ENCODE measurements at regions not wholly inside any gene's neighbourhood (a gene's known extent, or its start where the extent isn't known, plus 50 kb on each side); places are given as distances from the start of the nearest gene placed in this dataset.

GRCh38 chr17:34131386-34131785 lies 123.7 kb upstream of the CCL2 start:
- DNase-seq = no peak
- no peak overlapping the region for H3K27ac ChIP-seq (ENCODE audit: low read depth in 1 of 2, low read length in 1 of 2)
- no peak overlapping the region for H3K4me3 ChIP-seq
- no peak overlapping the region for H3K9ac ChIP-seq (ENCODE audit: insufficient read depth in 1 of 2, low read length in 2 of 2)
- ATAC-seq (ENCODE audit: insufficient read depth, low FRiP score) = no peak
- H3K4me1 ChIP-seq (ENCODE audit: control insufficient read depth in 5 of 5, insufficient read depth in 5 of 5, low read length in 5 of 5) = peaks cover 0 to 2% (median 0%) of the 10 kb centered on the region in 5 donors
- H3K9me3 ChIP-seq (ENCODE audit: control insufficient read depth in 4 of 4, insufficient read depth in 3 of 4, low read length in 3 of 4) = no peaks in the 10 kb centered on the region
- no peak for TF ChIP-seq CTCF (IDR thresholded peaks at IDR 0.05; ENCODE audit: control extremely low read depth, extremely low read depth)
- 78 to 91% methylated on average over 3 of the region's 3 CpGs for WGBS, 2 donors
- peaks cover 0 to 5% (median 0%) of the 10 kb centered on the region in 3 donors for H3K27me3 ChIP-seq (ENCODE audit: control insufficient read depth in 3 of 3, insufficient read depth in 3 of 3, low read length in 2 of 3)
- no peaks in the 10 kb centered on the region for H3K36me3 ChIP-seq (ENCODE audit: control insufficient read depth in 4 of 4, insufficient read depth in 4 of 4, low read length in 4 of 4)

GRCh38 chr17:34133350-34133749 lies 121.7 kb upstream of the CCL2 start:
- Histone ChIP-seq H3K4me1 (ENCODE audit: control insufficient read depth in 5 of 5, insufficient read depth in 5 of 5, low read length in 5 of 5) (peaks cover 0 to 2% (median 0%) of the 10 kb centered on the region in 5 donors), H3K27me3 (ENCODE audit: control insufficient read depth in 3 of 3, insufficient read depth in 3 of 3, low read length in 2 of 3) (peaks cover 0 to 5% (median 0%) of the 10 kb centered on the region in 3 donors), H3K36me3 (ENCODE audit: control insufficient read depth in 4 of 4, insufficient read depth in 4 of 4, low read length in 4 of 4) (no peaks in the 10 kb centered on the region), H3K9me3 (ENCODE audit: control insufficient read depth in 4 of 4, insufficient read depth in 3 of 4, low read length in 3 of 4) (no peaks in the 10 kb centered on the region), H3K27ac (ENCODE audit: low read depth in 1 of 2, low read length in 1 of 2) (no peak overlapping the region), H3K9ac (ENCODE audit: insufficient read depth in 1 of 2, low read length in 2 of 2) (no peak overlapping the region), H3K4me3 (no peak overlapping the region)
- TF ChIP-seq CTCF (IDR thresholded peaks at IDR 0.05; ENCODE audit: control extremely low read depth, extremely low read depth) = no peak
- no peak for DNase-seq
- 53 to 76% methylated on average over 2 of the region's 2 CpGs for WGBS, 2 donors
- ATAC-seq (ENCODE audit: insufficient read depth, low FRiP score) = no peak

GRCh38 chr17:34135841-34136240 lies 119.2 kb upstream of the CCL2 start:
- WGBS, 2 donors = 50 to 60% methylated on average over 2 of the region's 2 CpGs
- H3K9ac ChIP-seq (ENCODE audit: insufficient read depth in 1 of 2, low read length in 2 of 2) = no peak overlapping the region
- H3K36me3 ChIP-seq (ENCODE audit: control insufficient read depth in 4 of 4, insufficient read depth in 4 of 4, low read length in 4 of 4) = no peaks in the 10 kb centered on the region
- H3K27ac ChIP-seq (ENCODE audit: low read depth in 1 of 2, low read length in 1 of 2) = no peak overlapping the region
- H3K4me1 ChIP-seq (ENCODE audit: control insufficient read depth in 5 of 5, insufficient read depth in 5 of 5, low read length in 5 of 5) = peaks cover 0 to 2% (median 0%) of the 10 kb centered on the region in 5 donors
- H3K27me3 ChIP-seq (ENCODE audit: control insufficient read depth in 3 of 3, insufficient read depth in 3 of 3, low read length in 2 of 3) = peaks cover 0 to 3% (median 0%) of the 10 kb centered on the region in 3 donors
- DNase-seq (no peak), ATAC-seq (ENCODE audit: insufficient read depth, low FRiP score) (no peak)
- H3K4me3 ChIP-seq = no peak overlapping the region
- no peak for TF ChIP-seq CTCF (IDR thresholded peaks at IDR 0.05; ENCODE audit: control extremely low read depth, extremely low read depth)
- H3K9me3 ChIP-seq (ENCODE audit: control insufficient read depth in 4 of 4, insufficient read depth in 3 of 4, low read length in 3 of 4) = no peaks in the 10 kb centered on the region

- no peak for ATAC-seq (ENCODE audit: insufficient read depth, low FRiP score)
- H3K36me3 ChIP-seq (ENCODE audit: control insufficient read depth in 4 of 4, insufficient read depth in 4 of 4, low read length in 4 of 4) = no peaks in the 10 kb centered on the region
- H3K27ac ChIP-seq (ENCODE audit: low read depth in 1 of 2, low read length in 1 of 2) = no peak overlapping the region
- no peaks in the 10 kb centered on the region for H3K9me3 ChIP-seq (ENCODE audit: control insufficient read depth in 4 of 4, insufficient read depth in 3 of 4, low read length in 3 of 4)
- WGBS, 2 donors = 76 to 82% methylated on average over 7 to 8 of the region's 8 CpGs
- H3K4me3 ChIP-seq = no peak overlapping the region
- TF ChIP-seq CTCF (IDR thresholded peaks at IDR 0.05; ENCODE audit: control extremely low read depth, extremely low read depth) = no peak
- peaks cover 0 to 3% (median 0%) of the 10 kb centered on the region in 3 donors for H3K27me3 ChIP-seq (ENCODE audit: control insufficient read depth in 3 of 3, insufficient read depth in 3 of 3, low read length in 2 of 3)
- no peak overlapping the region for H3K9ac ChIP-seq (ENCODE audit: insufficient read depth in 1 of 2, low read length in 2 of 2)
- no peaks in the 10 kb centered on the region for H3K4me1 ChIP-seq (ENCODE audit: control insufficient read depth in 5 of 5, insufficient read depth in 5 of 5, low read length in 5 of 5)
- no peak for DNase-seq
Observed at GRCh38 chr17:34140006-34140405, 115.1 kb upstream of the CCL2 start.

All from lung (tissue), 11 donors.